Testis (tissue), 2 donors: ENCODE measurements at regions not wholly inside any gene's neighbourhood (a gene's known extent, or its start where the extent isn't known, plus 50 kb on each side); places are given as distances from the start of the nearest gene placed in this dataset.

Source experiments
- POLR2A ChIP-seq: fragments of 450-650 bp; IDR thresholded peaks from one replicate; pipeline ENCODE4 v1.6.1; 2017; ENCODE audit warnings: antibody characterized with exemption, mild to moderate bottlenecking, moderate library complexity
- TF ChIP-seq, protein P1 (sequence below), 3 experiments: fragments of 450-650 bp in 2 of 3; fragments of 200-600 bp in 1 of 3; sonication (generic) in 1 of 3; IDR thresholded peaks; one replicate each; pipeline ENCODE4 v1.5.1; 2016 to 2019; ENCODE audit warnings: antibody characterized with exemption in 3 of 3, mild to moderate bottlenecking in 2 of 3, moderate library complexity in 1 of 3

DNA sequence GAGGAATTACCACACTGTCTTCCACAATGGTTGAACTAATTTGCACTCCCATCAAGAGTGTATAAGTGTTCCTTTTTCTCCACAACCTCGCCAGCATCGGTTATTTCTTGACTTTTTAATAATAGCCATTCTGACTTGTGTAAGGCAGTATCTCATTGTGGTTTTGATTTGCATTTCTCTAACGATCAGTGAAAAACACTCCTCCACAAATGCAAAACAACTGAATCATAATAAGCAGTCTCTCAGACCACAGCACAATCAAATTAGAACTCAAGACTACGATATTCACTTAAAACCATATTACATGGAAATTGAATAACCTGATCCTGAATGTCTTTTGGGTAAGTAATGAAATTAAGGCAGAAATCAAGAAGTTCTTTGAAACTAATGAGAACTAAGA, 371.7 kb downstream of the CXXC4 start:
- TF ChIP-seq, protein P1, sequence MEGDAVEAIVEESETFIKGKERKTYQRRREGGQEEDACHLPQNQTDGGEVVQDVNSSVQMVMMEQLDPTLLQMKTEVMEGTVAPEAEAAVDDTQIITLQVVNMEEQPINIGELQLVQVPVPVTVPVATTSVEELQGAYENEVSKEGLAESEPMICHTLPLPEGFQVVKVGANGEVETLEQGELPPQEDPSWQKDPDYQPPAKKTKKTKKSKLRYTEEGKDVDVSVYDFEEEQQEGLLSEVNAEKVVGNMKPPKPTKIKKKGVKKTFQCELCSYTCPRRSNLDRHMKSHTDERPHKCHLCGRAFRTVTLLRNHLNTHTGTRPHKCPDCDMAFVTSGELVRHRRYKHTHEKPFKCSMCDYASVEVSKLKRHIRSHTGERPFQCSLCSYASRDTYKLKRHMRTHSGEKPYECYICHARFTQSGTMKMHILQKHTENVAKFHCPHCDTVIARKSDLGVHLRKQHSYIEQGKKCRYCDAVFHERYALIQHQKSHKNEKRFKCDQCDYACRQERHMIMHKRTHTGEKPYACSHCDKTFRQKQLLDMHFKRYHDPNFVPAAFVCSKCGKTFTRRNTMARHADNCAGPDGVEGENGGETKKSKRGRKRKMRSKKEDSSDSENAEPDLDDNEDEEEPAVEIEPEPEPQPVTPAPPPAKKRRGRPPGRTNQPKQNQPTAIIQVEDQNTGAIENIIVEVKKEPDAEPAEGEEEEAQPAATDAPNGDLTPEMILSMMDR (IDR thresholded peaks at IDR 0.05): no peak
- TF ChIP-seq POLR2A: no peak
